Glomerular visceral epithelial cell (primary cell): ENCODE measurements at regions not wholly inside any gene's neighbourhood (a gene's known extent, or its start where the extent isn't known, plus 50 kb on each side); places are given as distances from the start of the nearest gene placed in this dataset.
A peak's percentile ranks its signal among the peaks of the same experiment; 100 is the strongest.

Experiments
- DNase-seq: peaks from one replicate; pipeline ENCODE4 v3.0.0-alpha.2; 2016; ENCODE audit errors: extremely low spot score

- DNase-seq, result no peak
Observed at GRCh38 chr10:120368927-120369326, 88.1 kb upstream of the PLPP4 start.

GRCh38 chr10:120369856-120370276 is 87.2 kb upstream of the PLPP4 start:
- no peak for DNase-seq

- no peak for DNase-seq
Observed at GRCh38 chr10:120371856-120372255, 85.2 kb upstream of the PLPP4 start.

GRCh38 chr10:120372917-120373316 is 84.1 kb upstream of the PLPP4 start:
- no peak for DNase-seq

- no peak for DNase-seq
Observed at GRCh38 chr10:120375666-120376065, 81.4 kb upstream of the PLPP4 start.

- DNase-seq, result no peak
Observed at GRCh38 chr10:120381931-120382330, 75.1 kb upstream of the PLPP4 start.

GRCh38 chr10:120382360-120382759 is 74.7 kb upstream of the PLPP4 start:
- no peak for DNase-seq

- DNase-seq, result no peak
Observed at GRCh38 chr10:120385992-120386391, 71.0 kb upstream of the PLPP4 start.

- no peak for DNase-seq
Observed at GRCh38 chr10:120386896-120387295, 70.1 kb upstream of the PLPP4 start.

- DNase-seq, result peak; percentile 53
Observed at GRCh38 chr10:120387326-120387725, 69.7 kb upstream of the PLPP4 start.

- no peak for DNase-seq
Observed at GRCh38 chr10:120392245-120392644, 64.8 kb upstream of the PLPP4 start.

- no peak for DNase-seq
Observed at GRCh38 chr10:120392671-120393079, 64.4 kb upstream of the PLPP4 start.

- peak; percentile 58 for DNase-seq
Observed at GRCh38 chr10:120394446-120394845, 62.6 kb upstream of the PLPP4 start.

GRCh38 chr10:120396228-120396627 is 60.8 kb upstream of the PLPP4 start:
- no peak for DNase-seq

- DNase-seq, result no peak
Observed at GRCh38 chr10:120398180-120398579, 58.8 kb upstream of the PLPP4 start.

- no peak for DNase-seq
Observed at GRCh38 chr10:120400601-120401000, 56.4 kb upstream of the PLPP4 start.

GRCh38 chr10:120402147-120402766 is 54.8 kb upstream of the PLPP4 start:
- peak; percentile 38 for DNase-seq

- peak; percentile 69 for DNase-seq
Observed at GRCh38 chr10:120403109-120403508, 53.9 kb upstream of the PLPP4 start.

GRCh38 chr10:120406376-120406775 is 50.7 kb upstream of the PLPP4 start:
- no peak for DNase-seq
